HCEC 1CT (cell line): ENCODE measurements at regions not wholly inside any gene's neighbourhood (a gene's known extent, or its start where the extent isn't known, plus 50 kb on each side); places are given as distances from the start of the nearest gene placed in this dataset.
"Not testable (repeated sequence)": the region's sequence is repeated elsewhere in the genome, so short reads cannot be mapped to it uniquely, and the experiment has no call there.

Experiments
- DNase-seq: peaks from one replicate; pipeline ENCODE4 v3.0.0-alpha.2; 2017

- no peak for DNase-seq
Measured at GRCh38 chr10:90975096-90975495, 54.2 kb upstream of the ANKRD1 start.

DNA sequence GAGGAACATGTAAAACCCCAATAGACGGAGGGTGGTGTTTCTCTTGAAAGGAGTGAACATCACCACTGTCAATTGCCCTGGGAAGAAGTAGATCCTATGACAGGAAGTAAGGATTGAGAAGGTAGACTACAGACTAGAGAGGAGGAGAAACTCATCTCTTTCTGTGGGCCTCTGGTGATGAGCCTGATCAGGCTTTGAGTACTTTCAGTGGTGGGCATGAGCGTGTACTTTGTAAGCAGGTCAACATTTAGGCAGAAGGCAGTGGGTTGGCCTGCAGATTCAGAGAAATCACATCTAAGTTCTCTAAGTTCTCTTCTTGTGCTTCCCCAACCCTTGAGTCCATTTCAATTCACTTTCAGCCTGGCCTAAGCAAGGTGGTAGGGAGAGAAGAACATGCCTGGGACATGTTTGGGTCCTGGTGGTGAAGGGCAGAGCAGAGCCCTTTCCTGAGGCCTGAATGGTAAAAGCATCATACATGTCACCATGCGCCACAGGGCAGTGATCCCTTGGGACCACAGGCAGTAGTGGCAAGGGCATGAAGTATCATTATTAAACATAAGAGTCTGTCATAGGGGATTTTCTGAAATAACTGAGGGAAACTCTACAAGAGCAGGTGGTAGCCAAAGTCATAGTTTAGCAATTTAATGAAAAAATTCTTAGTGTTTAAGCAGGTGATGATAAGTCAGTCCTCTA, 56.4 kb upstream of the ANKRD1 start:
- DNase-seq, result no peak

DNA sequence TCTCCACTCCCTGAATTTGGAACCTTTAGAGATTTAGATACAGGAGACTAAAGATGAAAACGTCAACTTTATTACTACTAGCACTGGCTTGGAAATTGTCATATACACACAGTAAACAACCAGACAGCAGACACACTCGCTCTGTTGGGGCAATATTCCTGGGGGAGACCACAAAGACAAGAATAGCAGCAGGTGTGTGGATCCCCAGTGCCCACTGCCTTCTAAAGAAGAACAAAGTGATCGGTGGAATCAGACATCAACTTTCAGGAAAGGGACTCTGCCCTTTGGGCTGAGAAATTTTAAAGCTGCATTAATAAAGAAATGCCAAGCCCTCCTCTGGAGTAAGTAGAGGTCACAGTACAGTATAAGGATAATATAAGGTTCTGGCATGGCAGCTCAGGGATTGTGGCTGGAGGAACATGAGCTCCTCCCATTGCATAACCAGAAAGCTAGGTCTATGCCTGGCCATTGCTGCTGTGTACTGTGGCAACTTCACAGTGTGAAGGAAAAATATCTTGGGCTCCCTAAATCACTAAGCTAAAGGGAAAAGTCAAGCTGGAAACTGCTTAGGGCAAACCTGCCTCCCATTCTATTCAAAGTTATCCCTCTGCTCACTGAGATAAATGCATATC, 57.1 kb upstream of the ANKRD1 start:
- DNase-seq, result no peak

- DNase-seq, result no peak
Measured at GRCh38 chr10:90982406-90983008, 61.6 kb upstream of the ANKRD1 start.

DNA sequence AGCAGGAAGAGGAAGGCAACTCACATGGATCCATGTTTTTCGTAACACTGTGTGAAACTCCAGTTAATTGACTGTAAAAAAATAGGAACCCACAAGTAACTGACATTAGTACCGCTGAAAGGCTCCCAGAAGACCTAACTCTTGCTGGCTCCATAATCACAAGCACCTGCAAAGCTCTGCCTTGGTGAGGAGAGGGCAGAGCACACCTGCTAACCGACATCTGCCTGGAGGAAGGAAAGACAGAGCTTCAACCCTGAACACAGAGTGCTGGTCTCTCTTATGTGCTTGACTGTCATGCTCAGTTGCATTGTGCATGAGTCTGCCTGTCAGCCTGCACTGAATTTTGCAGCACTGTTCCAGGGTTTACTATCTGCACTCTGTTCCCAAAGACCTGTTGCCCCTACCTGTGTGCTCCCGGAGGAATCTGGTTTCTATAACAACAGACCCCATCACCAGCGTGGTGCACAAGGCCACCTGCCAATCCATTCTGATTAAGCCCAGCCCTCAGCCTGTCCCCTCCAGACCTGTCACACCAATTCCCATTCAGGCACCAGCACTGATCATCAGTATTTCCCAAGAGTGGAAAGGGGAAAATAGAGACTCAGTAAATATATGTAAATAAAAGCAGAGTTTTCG, 63.1 kb upstream of the ANKRD1 start:
- DNase-seq, result no peak

- DNase-seq, result no peak
Measured at GRCh38 chr10:90984898-90985297, 64.0 kb upstream of the ANKRD1 start.

DNA sequence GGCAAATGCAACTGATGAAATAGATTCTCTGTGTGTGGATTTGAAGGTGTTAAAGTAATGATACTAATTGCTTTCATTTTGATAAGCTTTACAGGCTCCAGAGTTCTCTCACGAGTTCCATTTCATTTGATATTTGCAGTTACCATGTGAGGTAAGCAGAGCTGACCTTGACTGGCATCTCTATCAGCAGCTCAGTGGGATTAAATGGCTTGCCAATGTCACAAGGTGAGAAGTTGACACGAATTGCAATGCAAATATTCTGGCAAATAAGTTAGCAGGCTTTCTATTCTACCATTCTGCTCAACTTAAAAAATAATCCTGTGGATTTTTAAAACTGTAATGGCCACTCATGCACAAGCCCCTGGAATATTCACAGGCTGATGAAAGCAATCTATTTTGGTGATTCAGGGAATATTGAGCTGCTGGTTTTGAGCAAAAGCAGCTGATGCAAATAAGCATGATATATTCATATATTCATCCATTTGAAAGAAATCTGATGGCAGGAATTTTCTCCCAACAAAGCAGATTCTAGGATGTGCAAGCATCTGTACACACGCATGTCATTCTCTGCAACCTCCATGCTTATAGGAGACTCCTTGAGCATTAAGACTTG, 64.5 kb upstream of the ANKRD1 start:
- no peak for DNase-seq

DNA sequence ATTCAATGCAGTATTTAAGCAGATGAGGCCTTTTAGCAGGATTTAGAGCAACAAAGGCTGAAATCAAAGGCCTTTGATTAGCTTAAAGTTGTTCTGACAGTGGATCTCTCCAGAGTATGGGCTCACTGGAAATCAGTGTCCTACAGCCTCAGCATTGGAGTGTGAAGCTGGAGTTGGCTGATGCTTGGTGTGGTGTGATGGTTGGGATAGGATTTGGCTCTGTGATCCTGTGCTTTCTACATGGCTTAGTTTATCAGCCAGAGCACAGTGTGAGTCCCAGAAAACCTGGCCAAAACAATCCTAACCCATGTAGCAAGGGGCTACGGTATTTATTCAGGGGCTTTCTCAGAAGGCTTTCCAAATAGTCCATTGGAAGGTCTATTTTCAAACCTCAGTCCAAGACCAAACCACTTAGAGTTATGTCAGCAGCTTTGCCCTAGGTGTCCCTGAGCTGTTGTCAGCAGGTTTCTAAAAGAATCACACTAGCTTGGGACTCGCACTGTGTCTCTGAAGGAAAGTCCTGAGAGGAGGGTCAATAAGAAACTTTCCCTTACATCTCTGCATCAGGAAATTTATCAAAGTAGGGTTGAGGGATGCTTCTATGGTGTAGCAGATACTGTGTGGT, 65.4 kb upstream of the ANKRD1 start:
- DNase-seq, result no peak

GRCh38 chr10:90986870-90987269, 66.0 kb upstream of the ANKRD1 start:
- DNase-seq, result no peak

- DNase-seq, result no peak
Measured at GRCh38 chr10:90987383-90987782, 66.5 kb upstream of the ANKRD1 start.

- DNase-seq, result no peak
Measured at GRCh38 chr10:90988024-90988423, 67.1 kb upstream of the ANKRD1 start.

DNA sequence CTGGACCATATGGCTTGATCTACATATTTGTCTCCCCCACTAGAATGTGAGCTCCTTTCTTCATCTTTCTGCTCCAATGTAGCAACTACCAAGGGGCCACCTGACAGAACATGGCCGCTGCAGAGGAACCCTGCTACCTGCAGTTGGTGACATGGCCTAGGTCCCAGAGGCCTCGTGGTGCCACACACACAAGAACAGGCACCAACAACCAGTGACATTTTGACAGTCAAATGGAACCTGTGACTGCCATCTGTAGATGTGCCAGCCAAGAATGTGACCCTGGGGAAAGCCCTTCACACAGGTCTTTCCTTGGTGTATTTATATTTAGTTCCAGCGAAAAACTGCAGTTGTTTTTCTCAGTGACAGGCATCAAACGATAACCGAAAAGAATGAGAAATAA, 67.9 kb upstream of the ANKRD1 start:
- DNase-seq, result no peak

- DNase-seq, result no peak
Measured at GRCh38 chr10:90989378-90989777, 68.5 kb upstream of the ANKRD1 start.

GRCh38 chr10:90992462-90992861, 71.6 kb upstream of the ANKRD1 start:
- no peak for DNase-seq

- DNase-seq, result peak; percentile 12
Measured at GRCh38 chr10:90993340-90993739, 72.5 kb upstream of the ANKRD1 start.

GRCh38 chr10:90997670-90998069, 76.8 kb upstream of the ANKRD1 start:
- no peak for DNase-seq

- no peak for DNase-seq
Measured at GRCh38 chr10:90998733-90999511, 78.0 kb upstream of the ANKRD1 start.

- DNase-seq, result no peak
Measured at GRCh38 chr10:90999512-91000172, 78.8 kb upstream of the ANKRD1 start.

DNA sequence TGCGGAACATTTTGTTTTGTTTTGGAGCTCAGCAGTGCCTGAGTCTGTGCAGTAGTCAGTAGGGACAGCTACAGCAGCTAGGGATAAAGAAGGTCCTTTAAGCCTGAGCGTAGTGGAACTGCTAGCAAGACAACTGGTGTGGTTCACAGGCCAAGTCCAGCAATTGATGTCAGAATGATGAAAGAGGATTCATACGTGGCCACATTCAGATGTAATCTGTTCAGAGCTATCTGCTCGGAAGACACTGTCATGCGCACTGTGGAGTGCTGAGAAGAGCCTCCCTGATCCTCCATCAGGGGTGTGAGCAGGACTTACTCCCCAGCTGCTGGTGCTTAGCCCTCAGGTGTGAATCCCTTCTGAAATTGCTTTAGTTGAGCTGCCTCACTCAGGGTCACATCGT, 79.6 kb upstream of the ANKRD1 start:
- DNase-seq, result no peak

GRCh38 chr10:91000985-91001384, 80.1 kb upstream of the ANKRD1 start:
- DNase-seq, result no peak

GRCh38 chr10:91002656-91003055, 81.8 kb upstream of the ANKRD1 start:
- no peak for DNase-seq

DNA sequence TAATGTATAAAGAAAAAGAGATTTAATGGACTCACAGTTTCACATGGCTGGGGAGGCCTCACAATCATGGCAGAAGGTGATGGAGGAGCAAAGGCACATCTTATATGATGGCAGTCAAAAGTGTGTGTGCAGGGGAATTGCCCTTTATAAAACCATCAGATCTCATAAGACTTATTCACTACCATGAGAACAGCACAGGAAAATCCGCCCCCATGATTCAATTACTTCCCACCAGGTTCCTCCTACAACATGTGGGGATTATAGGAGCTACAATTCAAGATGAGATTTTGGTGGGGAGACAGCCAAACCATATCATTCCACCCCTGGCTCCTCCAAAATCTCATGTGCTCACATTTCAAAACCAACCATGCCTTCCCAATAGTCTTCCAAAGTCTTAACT, 82.5 kb upstream of the ANKRD1 start:
- not testable (repeated sequence) for DNase-seq
